GM10248 (cell line): ENCODE measurements at regions not wholly inside any gene's neighbourhood (a gene's known extent, or its start where the extent isn't known, plus 50 kb on each side); places are given as distances from the start of the nearest gene placed in this dataset.

Experiments used
- CTCF ChIA-PET: fragments of 300-600 bp; sonication (Branson Sonifier 250); formaldehyde crosslinking; extraction: SDS; loops from one replicate; lab custom pipeline; 2021; ENCODE audit warnings: antibody characterized with exemption; lab: Yijun Ruan, JAX
- POLR2A ChIA-PET: fragments of 350-650 bp; sonication (Branson Sonifier 250); formaldehyde crosslinking; extraction: SDS; loops from one replicate; lab custom pipeline; 2020; ENCODE audit warnings: antibody characterized with exemption; lab: Yijun Ruan, JAX
- DNase-seq: peaks from one replicate; pipeline ENCODE4 v3.0.0; 2012; ENCODE audit errors: extremely low spot score
- CTCF ChIP-seq: IDR thresholded peaks from 2 replicates; pipeline ENCODE4 v1.5.1; 2012; ENCODE audit warnings: mild to moderate bottlenecking, low read depth; ENCODE audit errors: extremely low read depth, missing control alignments, control extremely low read depth

- ChIA-PET CTCF (no interaction called here), POLR2A (no interaction called here)
- DNase-seq: no peak
- TF ChIP-seq CTCF: no peak
These were observed 150.5 kb downstream of the TEX29 start for GRCh38 chr13:111470933-111471332.

- DNase-seq: no peak
- ChIA-PET CTCF (interaction anchor here (1.0 kb wide), 1 partner anchor 971 kb away, joined by 3 read pairs; no protein-coding TSS in a partner anchor), POLR2A (no interaction called here)
- TF ChIP-seq CTCF: no peak
These were observed 151.6 kb downstream of the TEX29 start for GRCh38 chr13:111472083-111472482.

- DNase-seq: no peak
- ChIA-PET POLR2A (no interaction called here), CTCF (interaction anchor here (1.0 to 4.3 kb wide), 6 partner anchors 7 to 1134 kb away, joined by 3 to 37 read pairs (median 8); no protein-coding TSS in a partner anchor)
- no peak for TF ChIP-seq CTCF
These were observed 152.4 kb downstream of the TEX29 start for GRCh38 chr13:111472559-111473460.

GRCh38 chr13:111474136-111475002, 153.9 kb downstream of the TEX29 start:
- ChIA-PET CTCF (interaction anchor here (0.9 to 4.3 kb wide), 11 partner anchors 9 to 1400 kb away, joined by 3 to 37 read pairs (median 4); no protein-coding TSS in a partner anchor), POLR2A (no interaction called here)
- peak; percentile 63 for DNase-seq
- TF ChIP-seq CTCF: peak; percentile 42

- DNase-seq: no peak
- ChIA-PET CTCF (interaction anchor here (3.0 to 4.3 kb wide), 3 partner anchors 10 to 1131 kb away, joined by 11 to 37 read pairs (median 27); no protein-coding TSS in a partner anchor), POLR2A (no interaction called here)
- no peak for TF ChIP-seq CTCF
These were observed 155.0 kb downstream of the TEX29 start for GRCh38 chr13:111475488-111475887.

- ChIA-PET CTCF (interaction anchor here (3.0 to 4.3 kb wide), 3 partner anchors 11 to 1131 kb away, joined by 11 to 37 read pairs (median 27); no protein-coding TSS in a partner anchor), POLR2A (no interaction called here)
- no peak for TF ChIP-seq CTCF
- DNase-seq: no peak
These were observed 155.8 kb downstream of the TEX29 start for GRCh38 chr13:111476197-111476596.
